Left lobe of liver (tissue), 2 donors: ENCODE measurements at regions not wholly inside any gene's neighbourhood (a gene's known extent, or its start where the extent isn't known, plus 50 kb on each side); places are given as distances from the start of the nearest gene placed in this dataset.
"Not testable (repeated sequence)": the region's sequence is repeated elsewhere in the genome, so short reads cannot be mapped to it uniquely, and the experiment has no call there.

Experiments used
- ATAC-seq: fragments of 200-7000 bp; cut with Tn5 transposase; one replicate; pipeline ENCODE4 v1.9.1; 2020; ENCODE audit warnings: mild to moderate bottlenecking, moderate library complexity
- DNase-seq: peaks from one replicate; pipeline ENCODE4 v3.0.0-alpha.2; 2020; ENCODE audit warnings: low spot score
- donor health status: DM: no; HTN: no; CAD: no; lungs with moderate emphysema.
- donor health status: DM: no; HTN: yes; CAD: no.

DNA sequence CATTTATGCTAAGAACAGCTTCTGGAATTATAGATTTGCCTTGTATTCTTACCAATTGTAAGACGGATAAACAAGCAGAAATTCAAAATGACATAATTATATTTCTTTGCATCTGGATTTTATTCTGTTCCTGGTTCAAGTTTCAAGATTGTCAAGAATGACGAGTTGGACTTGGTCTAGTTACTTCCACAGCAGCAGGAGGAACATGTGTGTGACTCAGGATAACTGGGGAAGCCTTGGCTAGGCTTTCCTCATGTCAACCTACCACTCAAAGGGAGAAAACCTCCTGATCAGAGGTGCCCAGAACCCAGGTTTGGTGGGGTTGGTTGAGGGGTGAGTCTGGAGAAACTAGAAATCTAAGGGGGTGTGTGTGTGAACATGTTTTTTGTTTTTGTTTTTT lies 259.7 kb downstream of the SOX2 start:
- no peak for DNase-seq
- ATAC-seq, result no peak

DNA sequence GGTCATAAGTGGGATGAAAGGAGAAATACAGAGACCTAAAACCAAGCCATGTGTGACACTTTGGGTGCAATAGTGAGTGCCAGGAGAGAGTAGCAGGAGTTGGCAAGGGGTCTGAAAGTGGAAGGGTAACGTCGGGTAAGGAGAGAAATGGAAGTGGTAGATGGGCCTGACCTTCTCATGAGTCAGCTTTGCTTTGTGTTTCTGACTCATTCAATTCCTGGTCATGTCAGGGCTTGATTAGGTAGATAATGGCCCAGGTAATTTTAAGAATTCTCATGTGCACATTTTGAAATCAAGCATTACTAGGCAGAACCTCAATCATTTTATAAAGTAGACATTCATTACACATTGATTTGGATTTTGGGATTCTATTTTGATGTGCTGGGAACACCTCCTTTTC lies 262.5 kb downstream of the SOX2 start:
- DNase-seq (no peak), ATAC-seq (no peak)

DNA sequence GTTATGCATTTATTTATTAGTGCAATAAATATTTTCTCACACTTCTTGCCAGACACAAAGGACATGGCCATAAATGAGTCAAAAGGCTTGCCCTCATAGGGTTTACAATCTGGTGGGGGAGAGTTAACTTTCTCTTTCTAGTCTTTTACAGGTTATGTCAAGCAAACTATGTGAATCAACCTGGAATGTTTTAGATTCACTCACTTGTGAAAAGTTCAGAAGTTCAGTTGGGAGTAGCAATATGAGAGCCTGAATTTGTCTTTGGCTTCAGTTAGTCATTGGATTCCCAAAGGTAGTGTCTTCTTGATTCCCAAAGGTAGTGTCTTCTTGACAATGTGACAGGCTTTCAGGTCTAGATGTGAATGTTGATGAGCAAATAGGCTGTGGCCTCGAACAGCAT lies 264.8 kb downstream of the SOX2 start:
- DNase-seq, result no peak
- ATAC-seq, result no peak

DNA sequence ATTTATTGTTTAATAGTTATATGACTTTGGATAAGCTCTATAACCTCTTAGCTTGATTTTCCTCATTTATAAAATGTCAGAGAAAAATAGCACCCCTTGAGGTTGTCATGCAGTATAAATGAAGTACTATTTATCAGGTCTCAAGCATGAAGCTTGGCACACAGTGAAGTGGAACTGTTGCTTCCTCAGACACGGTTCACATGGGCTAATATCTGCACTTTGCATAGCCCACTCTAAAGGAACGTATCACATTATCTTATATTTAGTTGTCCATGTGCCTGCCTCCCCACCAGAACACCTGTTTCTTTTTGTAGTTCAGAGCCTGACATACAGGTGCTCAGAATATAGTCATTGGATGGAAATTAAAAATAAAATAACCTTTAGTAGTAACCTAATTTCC lies 273.7 kb downstream of the SOX2 start:
- DNase-seq, result no peak
- ATAC-seq, result no peak

DNA sequence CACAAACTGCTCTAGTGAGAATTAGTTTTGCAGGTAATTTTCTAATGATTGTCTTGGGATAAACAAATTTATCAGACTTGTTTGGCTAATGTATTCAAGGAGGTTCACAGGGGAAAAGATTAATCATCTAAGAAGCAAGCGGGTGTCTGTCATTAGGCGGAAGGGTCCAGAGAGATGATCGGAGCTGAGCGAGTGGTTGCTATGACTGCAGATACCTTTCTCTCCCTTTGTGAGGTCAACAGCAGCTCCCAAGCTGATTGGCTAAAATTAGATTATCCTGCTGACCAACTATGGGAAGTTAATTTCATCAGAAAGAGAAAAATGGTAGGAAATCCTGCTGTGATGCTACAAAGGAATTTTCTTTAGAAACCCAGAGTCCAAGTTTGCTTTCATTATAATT lies 276.0 kb downstream of the SOX2 start:
- no peak for DNase-seq
- no peak for ATAC-seq

DNA sequence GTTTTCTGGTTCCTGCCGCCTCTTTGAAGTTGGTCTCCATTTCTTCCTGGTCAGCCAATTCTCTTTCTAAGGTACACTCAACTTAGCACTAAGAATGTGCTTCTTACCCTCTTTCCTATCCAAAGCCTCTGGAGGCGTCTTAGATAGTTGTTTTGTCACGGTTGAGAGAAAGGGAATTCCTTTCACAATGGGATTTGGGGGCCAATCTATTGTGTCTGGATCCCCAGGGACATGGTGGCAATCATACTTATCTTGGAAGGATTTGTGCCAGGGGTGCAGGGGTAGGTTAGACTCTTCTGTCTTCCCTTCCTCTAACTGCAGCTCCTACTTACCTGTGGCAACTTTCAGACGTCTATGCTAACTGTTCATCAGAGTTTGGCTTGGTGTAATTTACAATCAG lies 287.1 kb downstream of the SOX2 start:
- no peak for ATAC-seq
- DNase-seq, result no peak

DNA sequence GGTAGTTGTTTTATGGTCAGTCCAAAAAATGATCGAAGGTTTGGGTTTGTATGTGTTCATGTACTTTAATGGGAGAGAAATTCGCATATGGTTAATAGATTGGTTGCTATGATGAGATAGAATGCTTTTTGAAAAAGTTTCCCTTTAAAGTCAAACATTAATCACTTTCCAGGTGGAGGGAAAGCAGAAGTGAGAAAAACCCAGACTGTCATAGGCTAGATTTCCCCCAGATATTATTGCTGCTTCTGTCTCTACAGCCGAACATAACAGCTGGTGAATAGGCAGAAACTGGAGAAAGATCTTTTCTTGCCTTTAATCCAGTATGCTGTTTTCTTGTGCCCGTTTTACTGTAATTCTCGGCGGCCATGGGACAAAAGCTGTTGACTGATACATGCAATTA lies 287.6 kb downstream of the SOX2 start:
- DNase-seq (no peak), ATAC-seq (no peak)

DNA sequence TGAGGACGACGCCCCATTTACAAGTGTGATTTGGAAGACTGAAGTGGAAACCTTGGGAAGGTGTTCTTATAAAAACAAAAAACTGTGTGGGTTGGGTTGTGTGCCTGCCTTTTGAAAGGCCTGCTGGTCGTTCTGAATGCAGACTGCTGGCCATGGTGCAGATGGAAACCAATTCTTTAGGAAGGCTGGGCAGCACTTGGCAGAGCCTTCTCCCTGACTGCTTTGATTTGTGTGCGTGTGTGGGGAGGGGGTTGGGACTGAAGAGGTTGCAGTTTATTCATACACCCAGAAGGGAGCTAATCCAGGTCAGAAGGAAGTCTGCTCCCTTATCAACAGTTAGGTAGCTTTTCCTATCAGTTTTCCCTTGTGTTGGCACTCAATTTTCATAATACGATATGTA lies 288.7 kb downstream of the SOX2 start:
- ATAC-seq (no peak), DNase-seq (no peak)

DNA sequence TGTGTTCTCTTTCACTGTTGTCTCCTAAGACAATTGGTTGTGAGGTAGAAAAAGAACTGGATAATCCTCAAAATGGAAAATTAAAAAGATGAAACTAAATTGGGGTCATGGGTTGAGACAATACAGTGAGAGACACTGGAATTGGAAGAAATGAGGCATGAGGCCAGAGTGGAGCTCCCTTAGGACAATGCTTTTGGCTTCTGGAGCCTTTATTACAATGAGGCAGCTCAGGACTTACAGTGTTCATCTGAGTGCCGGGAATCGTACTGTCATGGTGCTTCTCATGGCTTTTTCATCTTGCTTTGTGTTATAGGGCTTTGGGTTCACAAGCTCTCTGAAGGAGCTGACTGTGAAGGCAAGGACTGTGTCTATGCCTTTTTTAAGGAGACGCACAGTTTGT lies 293.5 kb downstream of the SOX2 start:
- ATAC-seq (no peak), DNase-seq (no peak)

DNA sequence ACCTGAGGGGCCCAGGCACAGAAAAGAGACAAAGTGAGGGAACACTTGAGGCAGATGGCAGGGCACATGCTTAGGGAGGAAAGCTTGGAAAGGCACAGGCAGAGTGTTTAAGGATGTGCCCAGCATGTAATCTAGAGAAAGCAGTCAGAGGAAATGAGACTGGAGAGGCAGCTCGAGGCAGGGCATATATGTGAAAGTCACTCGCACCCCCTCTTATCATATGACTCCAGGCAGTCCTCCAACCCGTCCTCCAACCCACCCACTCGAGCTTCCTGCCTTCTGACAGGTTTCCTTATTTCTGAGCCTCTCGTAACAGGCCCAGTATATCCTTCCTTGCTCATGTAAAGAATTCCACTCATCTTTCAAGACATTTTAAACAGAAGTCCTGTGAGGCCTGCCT lies 294.0 kb downstream of the SOX2 start:
- no peak for DNase-seq
- no peak for ATAC-seq

DNA sequence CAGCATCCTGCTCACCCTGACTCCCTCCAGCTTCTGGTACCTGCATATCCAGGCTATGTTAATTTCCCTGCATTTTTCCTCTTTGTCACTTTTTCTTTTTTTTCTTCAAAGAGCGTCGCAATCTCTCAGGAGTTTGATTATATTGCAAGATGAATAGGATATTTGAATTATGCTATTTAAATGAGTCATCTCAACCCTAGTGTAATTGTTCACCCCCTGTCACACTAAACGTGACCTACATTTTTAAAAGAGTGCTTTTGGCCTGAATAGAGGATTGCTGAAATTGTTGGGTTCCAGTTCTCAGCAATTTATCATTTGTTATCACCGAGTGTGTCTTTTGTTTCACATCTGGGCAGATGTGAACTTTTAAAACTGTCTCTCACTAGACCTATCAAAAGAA lies 294.7 kb downstream of the SOX2 start:
- DNase-seq (no peak), ATAC-seq (no peak)

DNA sequence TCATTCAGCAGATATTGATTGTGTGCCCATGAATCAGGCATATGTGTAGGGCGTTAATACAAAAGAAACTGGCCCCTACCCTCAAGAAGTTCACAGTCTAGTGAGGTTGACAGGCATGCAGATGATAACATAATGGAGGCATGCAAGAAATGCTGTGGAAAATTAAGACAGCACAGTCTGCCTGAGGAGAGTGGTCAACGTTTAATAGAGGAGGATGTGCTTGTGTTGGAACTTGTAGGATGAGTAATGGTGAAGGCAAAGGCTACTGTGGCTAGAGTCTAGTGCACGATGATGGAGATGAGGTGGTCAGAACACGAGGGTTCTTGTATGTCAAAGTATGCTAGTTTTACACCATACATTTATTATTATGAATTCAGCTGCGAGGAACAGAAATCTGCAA lies 295.7 kb downstream of the SOX2 start:
- no peak for DNase-seq
- ATAC-seq, result no peak

DNA sequence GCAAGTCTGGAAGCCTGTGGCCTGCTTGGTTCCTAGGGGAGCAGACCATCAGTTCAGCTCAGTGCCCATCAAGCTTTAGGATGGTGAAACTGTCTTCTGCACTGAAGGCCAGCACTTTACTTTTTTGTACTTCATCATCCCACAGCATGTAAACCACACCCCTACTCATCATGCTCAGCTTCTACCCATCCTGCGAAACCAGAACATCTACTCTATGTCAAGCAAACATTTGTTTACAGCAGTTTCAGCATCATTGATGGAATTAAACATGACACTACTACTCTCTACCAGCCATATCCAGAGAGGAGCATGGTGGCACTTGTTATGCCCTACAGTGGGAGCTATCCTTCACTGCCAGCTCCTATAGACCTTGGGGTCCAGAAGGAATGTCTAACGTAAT lies 306.6 kb downstream of the SOX2 start:
- DNase-seq (no peak), ATAC-seq (no peak)

DNA sequence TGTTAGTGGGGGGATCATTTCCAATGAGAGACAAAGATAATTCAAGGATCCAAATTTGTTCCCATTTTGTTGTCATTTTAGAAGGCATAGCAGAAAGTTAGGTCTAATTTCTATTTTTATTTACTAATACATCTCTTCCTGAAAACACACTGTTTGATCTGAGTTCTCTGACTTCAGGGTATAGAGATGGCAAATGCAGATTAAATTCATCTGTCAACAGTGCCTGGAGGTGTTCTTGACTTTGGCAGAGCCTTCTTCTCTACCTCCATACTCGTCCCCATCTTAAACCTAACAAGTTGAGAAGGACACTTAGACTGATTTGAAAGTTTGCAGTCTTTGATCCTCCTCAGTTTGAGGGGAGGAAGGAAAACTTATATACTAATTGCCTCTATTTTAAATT lies 308.2 kb downstream of the SOX2 start:
- no peak for DNase-seq

DNA sequence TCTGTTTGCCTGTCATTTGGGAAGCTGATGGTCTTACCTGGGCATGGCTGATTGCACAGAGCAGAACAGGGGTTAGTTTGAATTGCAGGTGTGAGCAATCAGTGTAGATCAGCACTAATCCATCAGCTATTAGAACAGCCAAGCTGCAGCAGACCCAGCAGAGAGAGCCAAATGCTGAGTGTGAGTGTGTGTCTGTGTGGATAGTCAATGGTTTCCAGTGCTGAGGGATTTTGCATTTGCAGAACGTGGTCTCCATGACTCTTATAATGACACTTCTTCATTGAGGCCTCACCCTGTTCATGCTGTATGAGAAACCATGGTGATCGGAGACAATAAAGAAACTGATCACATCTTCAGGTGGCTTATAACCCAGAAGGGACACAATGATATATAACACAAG lies 312.1 kb downstream of the SOX2 start:
- no peak for ATAC-seq
- no peak for DNase-seq

More for the DNA sequence above, 308.2 kb downstream of the SOX2 start:
- no peak for ATAC-seq

DNA sequence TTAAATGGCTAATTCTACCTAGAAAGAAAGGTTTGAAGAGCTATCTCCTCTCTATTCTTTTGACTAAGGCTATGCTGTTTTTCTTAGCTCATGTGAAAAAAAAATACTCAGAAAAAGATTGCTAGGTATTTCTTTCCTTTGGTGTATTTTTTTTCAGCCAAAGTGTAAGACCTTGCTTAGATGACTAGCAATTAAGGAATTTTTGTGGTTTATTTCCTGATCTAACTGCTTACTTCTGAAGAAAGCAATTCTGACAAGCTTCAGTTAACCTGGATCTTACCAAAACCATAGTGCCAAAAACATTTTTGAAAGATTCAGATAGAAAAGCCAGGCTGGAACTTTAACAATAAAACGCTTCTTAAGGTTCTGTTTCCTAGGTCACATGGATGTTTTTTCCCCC lies 315.6 kb downstream of the SOX2 start:
- DNase-seq (no peak), ATAC-seq (no peak)

DNA sequence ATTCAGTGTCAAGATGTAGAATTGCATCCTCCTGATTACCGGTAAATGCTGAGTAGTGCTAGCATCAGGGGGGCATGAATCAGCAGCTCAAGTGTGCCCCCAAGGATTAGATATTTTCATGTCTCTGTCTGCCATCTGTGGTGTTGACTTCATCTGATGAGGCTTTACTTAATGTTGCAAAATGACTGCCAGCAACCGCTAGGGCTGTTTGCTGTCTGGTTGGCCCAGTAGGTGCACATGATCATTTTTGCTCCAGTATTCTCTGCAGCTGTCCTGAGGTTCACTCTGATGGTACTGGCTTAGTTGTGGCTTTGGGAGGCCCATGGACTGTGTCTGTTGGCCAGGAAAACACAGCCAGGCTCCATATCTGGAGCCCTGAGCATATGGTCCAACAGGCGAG lies 316.4 kb downstream of the SOX2 start:
- DNase-seq (no peak), ATAC-seq (no peak)

DNA sequence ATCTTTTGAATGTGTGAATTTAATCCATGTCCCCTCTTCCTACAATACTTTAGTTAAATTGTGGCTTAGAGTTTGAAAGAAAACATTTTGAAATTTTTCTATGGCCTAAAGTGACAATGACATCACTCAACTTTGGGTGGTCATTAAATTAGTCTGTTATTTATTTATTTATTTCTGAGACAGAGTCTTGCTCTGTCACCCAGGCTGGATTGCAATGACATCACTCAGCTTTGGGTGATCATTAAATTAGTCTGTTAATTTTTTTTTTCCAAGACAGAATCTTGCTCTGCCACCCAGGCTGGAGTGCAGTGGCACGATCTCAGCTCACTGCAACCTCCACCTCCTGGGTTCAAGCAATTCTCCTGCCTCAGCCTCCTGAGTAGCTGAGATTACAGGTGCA lies 322.5 kb downstream of the SOX2 start:
- ATAC-seq, result not testable (repeated sequence)

DNA sequence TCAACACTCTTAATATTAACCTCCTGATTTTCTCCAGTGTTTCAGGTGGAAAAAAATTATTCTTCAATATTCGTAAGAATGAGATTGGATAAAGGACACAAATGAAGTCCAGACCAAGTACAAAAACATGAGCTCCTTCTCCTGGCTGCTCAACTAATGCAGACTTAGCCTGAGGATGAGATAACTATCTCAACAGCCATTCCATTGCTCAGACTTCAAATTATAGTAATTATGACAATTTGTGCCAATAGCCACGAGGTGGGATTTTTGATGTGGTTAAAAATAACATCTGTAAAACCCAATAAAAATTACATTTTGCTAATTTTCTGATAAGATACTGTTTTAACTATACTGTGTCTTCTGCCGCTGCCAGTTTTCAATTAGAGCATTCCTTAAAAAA lies 323.6 kb downstream of the SOX2 start:
- DNase-seq (no peak), ATAC-seq (no peak)

More for the DNA sequence above, 322.5 kb downstream of the SOX2 start:
- DNase-seq, result not testable (repeated sequence)

DNA sequence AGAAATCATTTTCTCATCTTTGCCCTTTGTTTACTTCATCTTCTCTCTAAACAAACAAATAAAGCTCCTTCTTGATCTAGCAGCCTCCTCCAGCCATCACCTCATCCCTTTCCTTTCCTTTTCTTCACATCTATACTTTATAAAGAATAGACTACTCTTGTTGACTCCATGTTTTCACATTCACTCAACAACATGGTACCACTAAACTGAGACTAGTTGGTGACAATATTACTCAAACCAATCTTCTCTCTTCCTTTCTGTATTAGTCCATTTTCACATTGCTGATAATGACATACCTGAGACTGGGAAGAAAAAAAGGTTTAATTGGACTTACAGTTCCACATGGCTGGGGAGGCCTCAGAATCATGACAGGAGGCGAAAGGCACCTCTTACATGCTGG lies 324.7 kb downstream of the SOX2 start:
- DNase-seq, result no peak
- ATAC-seq, result no peak

DNA sequence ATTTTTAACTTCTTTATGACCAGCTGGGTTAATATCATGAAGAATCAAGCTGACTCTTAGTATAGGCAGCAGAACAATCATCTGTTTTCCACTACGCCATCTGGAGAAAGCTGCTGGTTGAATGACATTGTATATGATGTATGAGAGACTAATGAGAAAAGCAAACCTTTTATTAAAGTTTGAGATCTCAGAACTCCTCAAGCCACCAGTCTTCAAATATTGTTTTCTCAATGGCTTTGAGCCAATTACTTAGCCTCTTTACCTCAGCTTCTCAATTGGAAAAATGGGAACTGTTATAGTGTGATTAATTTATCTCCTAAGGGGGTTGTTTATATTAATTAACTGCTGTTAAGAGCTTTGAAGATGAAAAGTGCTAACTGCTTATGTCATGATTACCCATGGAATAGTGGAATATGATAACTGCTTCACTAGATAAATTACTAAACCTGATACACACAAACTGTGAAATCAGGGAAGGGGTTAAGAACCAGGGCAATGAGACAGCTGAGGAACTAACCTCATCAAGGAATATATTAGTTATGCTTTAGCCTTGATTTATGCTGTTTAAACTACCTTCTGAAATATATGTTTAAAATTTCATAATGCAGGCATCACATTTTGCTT lies 330.1 kb downstream of the SOX2 start:
- DNase-seq (no peak), ATAC-seq (no peak)

DNA sequence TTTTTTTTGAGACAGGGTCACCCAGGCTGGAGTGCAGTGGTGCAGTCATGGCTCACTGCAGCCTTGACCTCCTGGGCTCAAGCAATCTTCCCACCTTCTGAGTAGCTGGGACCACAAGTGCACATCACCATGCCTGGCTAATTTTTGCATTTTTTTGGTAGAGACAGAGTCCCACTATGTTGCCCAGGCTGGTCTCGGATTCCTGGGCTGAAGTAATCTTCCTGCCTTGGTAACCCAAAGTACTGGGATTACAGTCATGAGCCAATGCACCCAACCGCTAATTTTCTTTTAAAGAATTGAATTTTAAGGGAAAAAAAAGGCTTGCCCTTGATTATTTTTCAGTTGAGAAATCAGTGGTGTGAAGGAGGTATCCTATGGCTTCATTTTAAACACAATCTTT lies 334.0 kb downstream of the SOX2 start:
- DNase-seq, result no peak

DNA sequence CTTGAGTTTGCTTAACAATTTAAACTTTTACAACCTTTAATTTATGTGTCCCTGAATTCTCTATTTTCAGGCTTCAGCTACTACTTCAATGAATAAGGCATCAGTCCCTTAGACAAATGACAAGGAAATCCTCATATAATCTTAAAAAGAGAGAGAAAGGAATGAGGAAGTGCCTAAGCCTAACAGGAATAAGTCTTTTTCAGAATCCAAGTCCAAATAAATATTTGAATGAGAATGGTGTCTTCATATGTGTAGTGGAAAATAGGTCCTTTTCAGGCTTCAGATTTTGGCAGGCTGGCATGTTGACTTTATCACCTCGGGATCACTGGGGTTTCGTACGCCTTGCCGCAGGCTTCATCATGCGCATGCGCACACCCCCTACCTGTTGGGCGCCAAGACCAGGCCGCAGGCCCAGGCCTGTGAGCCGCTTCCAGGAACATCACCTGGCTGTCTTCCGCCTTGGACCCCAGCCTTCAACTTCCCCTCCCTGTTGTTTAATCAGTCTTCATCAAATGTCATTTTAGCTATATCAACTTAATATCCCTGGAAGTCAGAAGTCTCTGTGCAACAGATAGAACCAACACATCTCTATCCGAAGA lies 334.5 kb downstream of the SOX2 start:
- DNase-seq (no peak), ATAC-seq (no peak)

More for the DNA sequence above, 334.0 kb downstream of the SOX2 start:
- ATAC-seq, result no peak
